SU-DHL-6 (cell line): ENCODE measurements at regions not wholly inside any gene's neighbourhood (a gene's known extent, or its start where the extent isn't known, plus 50 kb on each side); places are given as distances from the start of the nearest gene placed in this dataset.

ENCODE experiments used
- H2AFZ ChIP-seq: fragments of 200-600 bp; sonication (generic); 2 replicates; pipeline ENCODE4 v1.6.1; 2014; ENCODE audit warnings: low read depth, mild to moderate bottlenecking, moderate library complexity, mixed read lengths, antibody characterized with exemption, low read length; ENCODE audit not compliant: severe bottlenecking
- H3F3A ChIP-seq: fragments of 200-600 bp; shearing (Covaris generic); 2 replicates; pipeline ENCODE4 v1.6.0; 2016; ENCODE audit warnings: antibody characterized with exemption, mild to moderate bottlenecking; ENCODE audit not compliant: insufficient read depth
- H3K27ac ChIP-seq: fragments of 200-600 bp; sonication (generic); 2 replicates; pipeline ENCODE4 v1.5.1; 2016; ENCODE audit warnings: low read depth, mild to moderate bottlenecking, low read length, moderate library complexity, mixed read lengths
- H3K27me3 ChIP-seq: fragments of 200-600 bp; sonication (generic), shearing (Covaris generic); 2 replicates; pipeline ENCODE4 v1.6.0; 2014; ENCODE audit warnings: mild to moderate bottlenecking, low read length
- H3K36me3 ChIP-seq: fragments of 200-600 bp; sonication (generic); 2 replicates; pipeline ENCODE4 v1.6.1; 2014; ENCODE audit warnings: mild to moderate bottlenecking, low read length, mixed read lengths
- H3K4me2 ChIP-seq: fragments of 300-600, 200-600 bp; shearing (Covaris generic), sonication (generic); 2 replicates; pipeline ENCODE4 v1.6.0; 2014; ENCODE audit warnings: low read length, low read depth, mild to moderate bottlenecking; ENCODE audit not compliant: poor library complexity, severe bottlenecking
- H3K4me3 ChIP-seq: fragments of 200-600 bp; sonication (generic); 2 replicates; pipeline ENCODE4 v1.5.1; 2014; ENCODE audit warnings: antibody characterized with exemption, low read length, mild to moderate bottlenecking, mixed read lengths; ENCODE audit not compliant: insufficient read depth, poor library complexity, severe bottlenecking
- H3K79me2 ChIP-seq: fragments of 200-600 bp; sonication (generic); 2 replicates; pipeline ENCODE4 v1.6.1; 2014; ENCODE audit warnings: mild to moderate bottlenecking, low read length, moderate library complexity; ENCODE audit not compliant: insufficient read depth
- H3K9ac ChIP-seq: fragments of 200-600 bp; sonication (generic); 2 replicates; pipeline ENCODE4 v1.7.0; 2014; ENCODE audit warnings: mild to moderate bottlenecking, low read length
- H3K9me2 ChIP-seq: fragments of 200-600 bp; sonication (generic); replicated peaks from 2 replicates; pipeline ENCODE4 v1.6.1; 2014; ENCODE audit warnings: low read length; ENCODE audit not compliant: insufficient read depth
- H3K9me3 ChIP-seq: fragments of 200-600 bp; sonication (generic); 2 replicates; pipeline ENCODE4 v1.6.1; 2014; ENCODE audit warnings: low read length, mixed read lengths; ENCODE audit not compliant: insufficient read depth
- H4K20me1 ChIP-seq: fragments of 200-600 bp; sonication (generic); 2 replicates; pipeline ENCODE4 v1.6.1; 2014; ENCODE audit warnings: low read depth, mild to moderate bottlenecking, antibody characterized with exemption, low read length, moderate library complexity, mixed read lengths
- CTCF ChIP-seq: fragments of 200-600 bp; sonication (generic); IDR thresholded peaks from one replicate; pipeline ENCODE4 v1.5.1; 2017; ENCODE audit warnings: antibody characterized with exemption, mild to moderate bottlenecking, low read length, moderate library complexity; ENCODE audit not compliant: insufficient read depth, poor library complexity, severe bottlenecking
- EZH2phosphoT487 ChIP-seq: fragments of 200-600 bp; sonication (generic), shearing (Covaris generic); conservative IDR thresholded peaks from 2 replicates; pipeline ENCODE4 v1.6.1; 2018; ENCODE audit warnings: mild to moderate bottlenecking, antibody characterized with exemption, low read length, moderate library complexity, mixed read lengths

DNA sequence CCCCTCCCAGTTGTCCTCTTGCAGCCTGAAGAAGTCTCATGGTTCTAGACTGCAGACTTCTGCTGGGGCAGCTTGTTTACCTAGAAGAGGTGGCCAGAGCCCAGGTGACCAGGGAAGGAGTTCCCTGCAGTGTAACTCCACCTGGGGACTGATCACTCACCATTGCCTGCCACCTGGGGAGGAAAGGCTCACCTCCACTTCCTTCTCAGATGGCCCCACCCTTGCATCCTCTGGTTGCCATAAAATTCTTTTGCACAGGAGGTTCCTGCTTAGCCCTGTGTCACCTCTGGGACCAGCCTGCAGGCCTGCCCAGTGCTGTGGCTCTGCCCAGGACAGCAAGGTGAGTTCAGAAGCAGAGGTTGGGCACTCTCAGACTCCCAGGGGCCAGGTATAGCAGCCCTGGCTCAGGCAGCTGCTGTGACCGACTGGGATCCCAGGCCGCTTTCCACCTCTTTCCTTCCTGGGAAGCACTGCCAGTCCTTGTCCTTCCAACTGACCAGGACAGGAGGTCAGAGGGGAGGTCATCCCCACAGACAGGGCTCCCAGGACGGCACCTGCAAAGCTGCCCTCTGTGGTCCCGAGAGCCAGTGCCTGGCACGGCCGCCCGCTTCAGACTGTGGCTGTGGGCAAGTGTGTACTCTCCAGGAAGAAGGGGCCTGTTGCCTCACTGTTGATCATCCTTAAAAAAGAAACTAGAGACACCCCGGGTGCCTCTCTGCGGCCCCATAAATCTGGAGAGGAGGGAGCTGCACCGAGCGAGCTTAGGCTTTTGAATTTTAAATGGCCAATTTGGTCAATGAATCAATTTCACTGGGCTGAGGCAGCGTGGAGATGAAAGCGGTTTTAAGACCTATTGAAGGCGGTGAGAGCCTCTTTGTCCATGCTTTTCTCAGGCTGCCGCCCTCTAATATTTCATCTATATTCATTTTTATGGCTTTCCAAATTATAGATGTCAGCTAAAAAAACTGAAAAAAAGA is 79.5 kb upstream of the C14orf180 start:
- Histone ChIP-seq H3K27me3 (peaks cover under 1% of the 10 kb centered on the region; the same call in 1 of the 2 replicates), H3K36me3 (no peaks in the 10 kb centered on the region), H3K9me2 (no peaks in the 10 kb centered on the region), H3K9ac (no peak overlapping the region), H4K20me1 (no peaks in the 10 kb centered on the region), H3K79me2 (no peaks in the 10 kb centered on the region), H3K4me2 (no peak overlapping the region), H3F3A (no peaks in the 10 kb centered on the region), H3K9me3 (no peaks in the 10 kb centered on the region), H2AFZ (no peak overlapping the region), H3K4me3 (no peak overlapping the region), H3K27ac (no peak overlapping the region)
- TF ChIP-seq CTCF (no peak), EZH2phosphoT487 (no peak)

DNA sequence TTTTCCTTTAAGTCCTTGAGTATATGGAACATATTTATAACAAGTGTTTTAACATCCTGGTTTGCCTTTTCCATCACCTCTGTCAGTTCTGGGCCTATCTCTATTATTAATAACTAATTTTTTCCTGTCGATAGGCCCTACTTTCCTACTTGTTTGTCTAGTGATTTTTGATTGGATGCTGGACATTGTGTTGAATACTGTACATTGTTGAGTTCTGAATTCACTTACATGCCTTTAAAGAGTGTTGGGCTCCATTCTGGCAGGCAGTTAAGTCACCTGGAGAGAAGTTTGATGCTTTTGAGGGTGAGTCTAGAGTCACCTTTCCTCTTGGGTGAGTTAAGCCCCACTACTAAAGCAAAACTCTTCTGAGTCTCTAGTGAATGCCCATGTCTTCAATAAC is 77.5 kb upstream of the C14orf180 start:
- Histone ChIP-seq H3K9ac (no peak overlapping the region), H3K27ac (no peak overlapping the region), H3K36me3 (no peaks in the 10 kb centered on the region), H3F3A (no peaks in the 10 kb centered on the region), H4K20me1 (no peaks in the 10 kb centered on the region), H3K9me2 (no peaks in the 10 kb centered on the region), H3K27me3 (no peaks in the 10 kb centered on the region), H3K4me2 (no peak overlapping the region), H3K4me3 (no peak overlapping the region), H2AFZ (no peak overlapping the region), H3K79me2 (no peaks in the 10 kb centered on the region), H3K9me3 (no peaks in the 10 kb centered on the region)
- TF ChIP-seq CTCF, result no peak
- no peak for TF ChIP-seq EZH2phosphoT487

GRCh38 chr14:104503691-104504090 is 75.9 kb upstream of the C14orf180 start:
- no peak overlapping the region for H2AFZ ChIP-seq
- no peak overlapping the region for H3K4me3 ChIP-seq
- H3K36me3 ChIP-seq, result no peaks in the 10 kb centered on the region
- H3K9me2 ChIP-seq, result no peaks in the 10 kb centered on the region
- H3K4me2 ChIP-seq, result no peak overlapping the region
- no peak overlapping the region for H3K27ac ChIP-seq
- H3F3A ChIP-seq, result no peaks in the 10 kb centered on the region
- H3K27me3 ChIP-seq, result no peaks in the 10 kb centered on the region
- H3K9ac ChIP-seq, result no peak overlapping the region
- H4K20me1 ChIP-seq, result no peaks in the 10 kb centered on the region
- H3K79me2 ChIP-seq, result no peaks in the 10 kb centered on the region
- H3K9me3 ChIP-seq, result no peaks in the 10 kb centered on the region
- TF ChIP-seq CTCF (no peak), EZH2phosphoT487 (no peak)
